Activated CD8-positive, alpha-beta memory T cell treated with anti-CD3 and anti-CD28 coated beads for 36 hours (primary cell): ENCODE measurements at regions not wholly inside any gene's neighbourhood (a gene's known extent, or its start where the extent isn't known, plus 50 kb on each side); places are given as distances from the start of the nearest gene placed in this dataset.

Experiments used
- CTCF ChIA-PET: fragments of 350-600 bp; sonication (Branson Sonifier 250); formaldehyde crosslinking; loops from one replicate; lab custom pipeline; 2021; ENCODE audit warnings: antibody characterized with exemption; lab: Charles Lee
- POLR2A ChIA-PET: fragments of 350-600 bp; sonication (Branson Sonifier 250); formaldehyde crosslinking; loops from one replicate; lab custom pipeline; 2021; ENCODE audit warnings: antibody characterized with exemption; lab: Charles Lee

DNA sequence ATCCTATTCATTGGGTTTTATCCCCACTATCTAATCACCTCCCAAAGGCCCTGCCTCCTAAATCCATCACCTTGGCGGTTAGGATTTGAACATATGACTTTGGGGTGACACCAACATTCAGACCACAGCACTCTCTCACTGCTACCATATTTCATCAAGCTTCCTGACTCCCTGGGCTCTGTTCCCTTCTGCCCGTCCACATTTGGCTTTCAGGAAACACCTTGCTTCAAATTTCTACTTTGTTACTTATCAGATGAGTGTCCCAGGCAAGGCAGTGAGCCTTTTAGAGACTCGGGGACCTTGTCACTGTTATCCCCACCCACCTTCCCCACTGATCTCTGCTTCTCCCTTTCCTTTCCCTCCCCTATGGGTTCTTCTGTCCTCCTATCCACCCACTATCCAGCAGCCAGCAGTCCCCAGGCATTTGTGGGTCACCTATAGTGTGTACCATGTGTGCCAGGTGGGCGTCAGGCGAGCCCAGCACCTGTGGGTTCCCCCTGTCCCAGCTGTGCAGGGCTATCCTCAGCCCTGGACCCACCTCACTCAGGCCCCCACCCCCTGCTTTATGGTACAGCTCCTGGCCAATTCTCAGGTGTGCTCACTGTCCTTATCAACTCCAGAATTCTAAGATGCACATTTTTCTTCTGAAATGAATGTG lies 230.9 kb downstream of the LOXHD1 start:
- POLR2A ChIA-PET: no interaction called here

DNA sequence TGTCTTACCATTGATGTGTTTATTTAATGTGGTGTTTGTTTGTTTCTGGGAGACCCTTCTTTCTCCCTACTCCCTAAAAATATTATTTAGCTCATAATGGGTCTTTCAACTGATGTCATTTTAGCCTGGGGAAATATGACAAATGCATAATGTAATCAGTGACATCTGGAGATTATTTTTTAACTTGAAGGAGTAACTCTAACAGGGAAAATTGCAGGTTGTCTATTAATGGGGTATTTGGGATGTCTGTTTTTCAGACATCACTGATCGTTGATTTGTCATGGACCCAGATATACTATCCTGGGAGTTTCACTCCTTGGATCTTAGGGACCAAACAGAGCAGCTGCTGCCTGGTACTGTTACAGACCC lies 230.4 kb downstream of the LOXHD1 start:
- ChIA-PET POLR2A (no interaction called here), CTCF (no interaction called here)

More for the DNA sequence above, 230.9 kb downstream of the LOXHD1 start:
- CTCF ChIA-PET: no interaction called here
